Peyer's patch (tissue), 4 donors: ENCODE measurements at regions not wholly inside any gene's neighbourhood (a gene's known extent, or its start where the extent isn't known, plus 50 kb on each side); places are given as distances from the start of the nearest gene placed in this dataset.

ENCODE experiments used
- DNase-seq, 3 donors: peaks; one replicate each; pipeline ENCODE4 v3.0.0-alpha.2; 2017 to 2019
- H3K27ac ChIP-seq, 4 donors: fragments of 200-600 bp; sonication (generic); one replicate each; pipeline ENCODE4 v1.5.1; 2016 to 2019
- H3K27me3 ChIP-seq, 2 donors: fragments of 200-600 bp; sonication (generic); one replicate each; pipeline ENCODE4 v1.5.1; 2019
- H3K36me3 ChIP-seq, 3 donors: fragments of 200-600 bp; sonication (generic); one replicate each; pipeline ENCODE4 v1.5.1; 2016 to 2019
- H3K4me1 ChIP-seq, 4 donors: fragments of 200-600 bp; sonication (generic); one replicate each; pipeline ENCODE4 v1.5.1; 2016 to 2019
- H3K4me3 ChIP-seq, 4 donors: fragments of 200-600 bp; sonication (generic); 1 replicate in 3 of 4; 2 replicates in 1 of 4; pipeline ENCODE4 v1.5.1; 2016 to 2019; ENCODE audit warnings: mild to moderate bottlenecking in 1 of 4
- H3K9me3 ChIP-seq, 4 donors: fragments of 200-600 bp; sonication (generic); one replicate each; pipeline ENCODE4 v1.5.1; 2016 to 2019; ENCODE audit warnings: mild to moderate bottlenecking in 1 of 4
- POLR2A ChIP-seq, 2 donors: fragments of 450-650 bp; IDR thresholded peaks; one replicate each; pipeline ENCODE4 v1.5.1; 2017; ENCODE audit warnings: antibody characterized with exemption in 2 of 2, mild to moderate bottlenecking in 2 of 2, moderate library complexity in 2 of 2
- TF ChIP-seq, protein P1 (sequence below), 6 experiments: fragments of 450-650 bp in 4 of 6; fragments of 200-600 bp in 2 of 6; sonication (generic) in 1 of 6; IDR thresholded peaks; one replicate each; pipeline ENCODE4 v1.5.1; 2017 to 2019; ENCODE audit warnings: antibody characterized with exemption in 6 of 6, mild to moderate bottlenecking in 3 of 6, moderate library complexity in 1 of 6

DNA sequence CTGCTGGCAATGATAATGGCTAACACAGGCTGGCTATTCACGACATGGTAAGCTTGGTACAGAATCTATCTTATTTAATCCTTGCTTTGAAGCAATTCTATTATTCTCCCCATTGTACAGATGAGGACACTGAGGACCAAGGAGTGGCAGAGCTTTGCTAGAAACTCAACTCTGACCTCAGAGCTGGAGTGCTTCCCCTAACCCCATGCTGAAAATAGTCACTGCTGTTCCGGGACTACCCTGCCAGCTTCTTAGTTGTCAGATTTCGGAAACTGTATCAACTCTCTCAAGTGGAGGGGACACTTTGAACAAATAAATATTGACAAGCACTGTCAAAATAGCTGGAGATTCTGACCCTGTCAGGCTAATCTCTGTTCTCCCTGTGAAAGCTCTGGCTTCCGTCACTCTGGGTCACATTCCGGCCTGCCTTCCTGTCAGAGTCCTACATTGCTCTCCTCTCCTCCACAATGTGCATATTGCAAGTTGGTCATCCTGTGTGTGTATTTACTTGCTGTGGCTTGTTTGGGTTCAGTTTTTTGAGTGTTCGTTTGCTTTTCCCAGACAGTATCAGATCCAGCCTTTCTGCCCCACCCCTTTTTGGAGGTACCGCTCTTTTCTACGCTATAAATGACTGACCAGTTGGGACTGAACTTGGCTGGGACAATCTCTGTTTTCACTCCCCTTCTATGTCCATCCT is 134.3 kb upstream of the MAP1B start:
- H3K27me3 ChIP-seq: no peaks in the 10 kb centered on the region
- no peak for TF ChIP-seq POLR2A (IDR thresholded peaks at IDR 0.05)
- TF ChIP-seq, protein P1, sequence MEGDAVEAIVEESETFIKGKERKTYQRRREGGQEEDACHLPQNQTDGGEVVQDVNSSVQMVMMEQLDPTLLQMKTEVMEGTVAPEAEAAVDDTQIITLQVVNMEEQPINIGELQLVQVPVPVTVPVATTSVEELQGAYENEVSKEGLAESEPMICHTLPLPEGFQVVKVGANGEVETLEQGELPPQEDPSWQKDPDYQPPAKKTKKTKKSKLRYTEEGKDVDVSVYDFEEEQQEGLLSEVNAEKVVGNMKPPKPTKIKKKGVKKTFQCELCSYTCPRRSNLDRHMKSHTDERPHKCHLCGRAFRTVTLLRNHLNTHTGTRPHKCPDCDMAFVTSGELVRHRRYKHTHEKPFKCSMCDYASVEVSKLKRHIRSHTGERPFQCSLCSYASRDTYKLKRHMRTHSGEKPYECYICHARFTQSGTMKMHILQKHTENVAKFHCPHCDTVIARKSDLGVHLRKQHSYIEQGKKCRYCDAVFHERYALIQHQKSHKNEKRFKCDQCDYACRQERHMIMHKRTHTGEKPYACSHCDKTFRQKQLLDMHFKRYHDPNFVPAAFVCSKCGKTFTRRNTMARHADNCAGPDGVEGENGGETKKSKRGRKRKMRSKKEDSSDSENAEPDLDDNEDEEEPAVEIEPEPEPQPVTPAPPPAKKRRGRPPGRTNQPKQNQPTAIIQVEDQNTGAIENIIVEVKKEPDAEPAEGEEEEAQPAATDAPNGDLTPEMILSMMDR (IDR thresholded peaks at IDR 0.05): no peak
- no peaks in the 10 kb centered on the region for H3K4me1 ChIP-seq
- H3K36me3 ChIP-seq: no peaks in the 10 kb centered on the region
- peak overlapping the region in 2 of 4 donors; percentile 25 to 39 for H3K27ac ChIP-seq
- H3K4me3 ChIP-seq: no peak overlapping the region
- H3K9me3 ChIP-seq: no peaks in the 10 kb centered on the region
- no peak for DNase-seq

DNA sequence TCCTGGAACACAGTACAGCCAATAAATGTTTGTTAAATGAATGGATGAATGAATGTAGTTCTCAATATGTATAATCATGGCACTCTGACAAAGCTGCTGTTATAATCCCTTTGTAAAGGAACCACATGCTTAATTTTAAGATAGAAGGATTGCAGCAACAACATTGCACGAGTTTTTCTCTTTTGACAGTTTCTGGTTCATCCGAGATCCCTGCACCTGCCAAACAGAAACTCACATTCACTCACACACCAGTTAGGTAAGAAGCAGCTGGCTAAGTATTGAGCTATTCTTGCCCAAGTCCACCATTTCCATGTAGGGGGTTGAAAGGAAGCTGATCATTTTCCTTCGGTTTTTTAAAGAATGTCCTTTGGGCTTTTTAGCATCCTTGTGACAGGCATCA is 133.7 kb upstream of the MAP1B start:
- Histone ChIP-seq H3K27me3 (no peaks in the 10 kb centered on the region), H3K27ac (peak overlapping the region in 2 of 4 donors; percentile 19 to 39), H3K4me1 (no peaks in the 10 kb centered on the region), H3K4me3 (no peak overlapping the region), H3K36me3 (no peaks in the 10 kb centered on the region), H3K9me3 (no peaks in the 10 kb centered on the region)
- TF ChIP-seq, protein P1 (IDR thresholded peaks at IDR 0.05): no peak
- TF ChIP-seq POLR2A (IDR thresholded peaks at IDR 0.05): no peak
- DNase-seq: no peak

- no peaks in the 10 kb centered on the region for H3K9me3 ChIP-seq
- H3K36me3 ChIP-seq: no peaks in the 10 kb centered on the region
- TF ChIP-seq, protein P1 (IDR thresholded peaks at IDR 0.05): no peak
- no peak for TF ChIP-seq POLR2A (IDR thresholded peaks at IDR 0.05)
- no peaks in the 10 kb centered on the region for H3K4me1 ChIP-seq
- no peaks in the 10 kb centered on the region for H3K27me3 ChIP-seq
- no peak for DNase-seq
- H3K27ac ChIP-seq: peak overlapping the region in 2 of 4 donors; percentile 19 to 39
- H3K4me3 ChIP-seq: no peak overlapping the region
Observed at GRCh38 chr5:71974165-71974564, 133.1 kb upstream of the MAP1B start.

DNA sequence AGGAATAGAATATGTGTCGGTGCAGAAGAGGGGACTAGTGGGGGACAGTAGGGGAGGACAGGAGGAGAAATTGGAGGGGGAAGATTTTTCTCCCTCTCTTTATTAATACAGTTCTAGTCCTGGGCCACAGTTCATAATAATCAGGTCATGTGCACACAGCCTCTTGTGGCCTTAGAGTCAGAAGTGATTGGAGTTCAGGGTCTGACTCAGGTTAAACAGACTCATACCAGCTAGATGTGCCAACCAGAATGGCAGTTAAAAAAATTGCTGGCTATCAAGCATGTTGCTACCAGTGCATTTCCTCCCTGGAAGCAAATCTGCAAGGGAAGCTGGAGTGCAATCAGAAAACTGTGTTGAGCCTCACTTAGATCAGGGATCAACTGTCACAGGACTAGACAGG is 132.7 kb upstream of the MAP1B start:
- H3K9me3 ChIP-seq: no peaks in the 10 kb centered on the region
- no peaks in the 10 kb centered on the region for H3K27me3 ChIP-seq
- peak overlapping the region in 1 of 4 donors; percentile 39 for H3K27ac ChIP-seq
- no peak for TF ChIP-seq POLR2A (IDR thresholded peaks at IDR 0.05)
- H3K4me1 ChIP-seq: no peaks in the 10 kb centered on the region
- DNase-seq: no peak
- no peak overlapping the region for H3K4me3 ChIP-seq
- no peaks in the 10 kb centered on the region for H3K36me3 ChIP-seq

GRCh38 chr5:71976449-71976848 is 130.8 kb upstream of the MAP1B start:
- H3K27ac ChIP-seq: no peak overlapping the region
- TF ChIP-seq, protein P1 (IDR thresholded peaks at IDR 0.05): no peak
- no peak for TF ChIP-seq POLR2A (IDR thresholded peaks at IDR 0.05)
- H3K36me3 ChIP-seq: no peaks in the 10 kb centered on the region

DNA sequence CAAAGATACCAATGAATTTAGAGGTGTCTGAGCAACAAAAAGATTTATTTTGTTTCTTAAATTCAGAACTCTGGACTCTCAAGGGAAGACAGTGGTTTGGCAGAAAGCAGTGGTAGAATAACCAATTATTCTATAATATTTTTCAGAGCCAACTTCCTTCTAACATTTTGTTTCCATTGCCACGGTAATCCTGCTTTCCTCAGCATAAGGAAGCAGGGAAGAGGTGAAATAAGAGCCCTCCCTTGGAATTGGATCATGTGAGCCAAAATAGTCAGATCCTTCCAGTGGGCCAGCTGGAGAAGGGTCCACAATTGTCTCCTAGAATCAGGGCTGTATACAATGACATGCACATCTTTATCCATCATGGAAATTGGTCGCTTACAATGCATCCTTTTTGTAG is 130.0 kb upstream of the MAP1B start:
- Histone ChIP-seq H3K4me1 (no peaks in the 10 kb centered on the region), H3K4me3 (no peak overlapping the region), H3K27ac (no peak overlapping the region), H3K27me3 (no peaks in the 10 kb centered on the region), H3K9me3 (peaks cover 0 to 6% (median 0%) of the 10 kb centered on the region in 4 donors), H3K36me3 (no peaks in the 10 kb centered on the region)
- no peak for DNase-seq
- no peak for TF ChIP-seq POLR2A (IDR thresholded peaks at IDR 0.05)

More at GRCh38 chr5:71976449-71976848, 130.8 kb upstream of the MAP1B start:
- Histone ChIP-seq H3K27me3 (no peaks in the 10 kb centered on the region), H3K4me3 (no peak overlapping the region), H3K9me3 (peaks cover 0 to 2% (median 0%) of the 10 kb centered on the region in 4 donors), H3K4me1 (no peaks in the 10 kb centered on the region)
- DNase-seq: no peak
